Keratinocyte (primary cell): ENCODE measurements at regions not wholly inside any gene's neighbourhood (a gene's known extent, or its start where the extent isn't known, plus 50 kb on each side); places are given as distances from the start of the nearest gene placed in this dataset.

ENCODE experiments used
- CTCF ChIP-seq, 3 experiments: IDR thresholded peaks in 1 of 3; conservative IDR thresholded peaks in 1 of 3; optimal IDR thresholded peaks in 1 of 3; 2 replicates in 2 of 3; 3 replicates in 1 of 3; pipeline versions ENCODE3 to v1.5.1; 2011; ENCODE audit warnings: low read length in 3 of 3, mild to moderate bottlenecking in 3 of 3, moderate library complexity in 2 of 3, control low read depth in 1 of 3, inconsistent platforms in 1 of 3; ENCODE audit not compliant: insufficient read depth in 2 of 3; ENCODE audit errors: extremely low read depth in 1 of 3
- EZH2 ChIP-seq: IDR thresholded peaks from one replicate; pipeline ENCODE4 v1.6.1; 2012; ENCODE audit warnings: inconsistent platforms, mild to moderate bottlenecking, low read length, moderate library complexity

DNA sequence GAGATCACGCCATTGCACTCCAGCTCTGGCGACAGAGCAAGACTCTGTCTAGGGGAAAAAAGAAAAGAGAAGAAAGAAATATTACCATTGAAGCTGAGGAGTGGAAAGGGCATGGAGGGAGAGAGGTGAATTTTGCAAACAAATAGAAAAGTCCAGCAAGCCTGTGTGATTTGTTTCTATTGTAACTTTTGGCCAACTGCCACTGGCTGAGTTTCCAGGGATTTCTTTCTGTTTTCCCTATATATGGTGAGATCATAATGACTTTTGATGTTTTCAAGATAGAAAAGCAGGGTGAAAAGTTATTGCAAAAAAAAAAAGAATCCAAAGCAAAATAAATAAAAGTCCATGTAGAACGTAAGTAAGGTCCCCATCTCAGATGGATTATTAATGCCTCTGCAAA lies 184.2 kb upstream of the RALGAPA2 start:
- no peak for TF ChIP-seq CTCF (optimal IDR thresholded peaks at IDR 0.05 in 1 of 3, IDR thresholded peaks at IDR 0.05 in 1 of 3, conservative IDR thresholded peaks at IDR 0.05 in 1 of 3; ENCODE audit: extremely low read depth in 1 of 3, insufficient read depth in 2 of 3, low read length in 3 of 3)
- TF ChIP-seq EZH2, result no peak
